Neuronal stem cell (in vitro differentiated cells): ENCODE measurements at regions not wholly inside any gene's neighbourhood (a gene's known extent, or its start where the extent isn't known, plus 50 kb on each side); places are given as distances from the start of the nearest gene placed in this dataset.

Source experiments
- DNase-seq: peaks from one replicate; pipeline ENCODE4 v3.0.0-alpha.2; 2013; ENCODE audit warnings: low spot score
- H2AFZ ChIP-seq: one replicate; pipeline ENCODE4 v1.6.1; 2013; ENCODE audit warnings: mild to moderate bottlenecking, low read length, inconsistent platforms
- H2AK5ac ChIP-seq: 2 replicates; pipeline ENCODE4 v1.6.1; 2013; ENCODE audit warnings: low read depth, mild to moderate bottlenecking, inconsistent platforms, low read length, moderate library complexity, mixed read lengths
- H2BK120ac ChIP-seq: 2 replicates; pipeline ENCODE4 v1.6.1; 2013; ENCODE audit warnings: low read depth, mild to moderate bottlenecking, inconsistent platforms, low read length, moderate library complexity, mixed read lengths
- H2BK12ac ChIP-seq: one replicate; pipeline ENCODE4 v1.6.1; 2013; ENCODE audit warnings: low read length, inconsistent platforms
- H2BK15ac ChIP-seq: 2 replicates; pipeline ENCODE4 v1.6.1; 2013; ENCODE audit warnings: mild to moderate bottlenecking, low read length, inconsistent platforms, mixed read lengths
- H2BK5ac ChIP-seq: one replicate; pipeline ENCODE4 v1.6.1; 2013; ENCODE audit warnings: inconsistent platforms, mild to moderate bottlenecking, low read length, moderate library complexity
- H3K14ac ChIP-seq: one replicate; pipeline ENCODE4 v1.6.1; 2013; ENCODE audit warnings: low read length, inconsistent platforms
- H3K18ac ChIP-seq: 2 replicates; pipeline ENCODE4 v1.6.1; 2013; ENCODE audit warnings: low read length, inconsistent platforms
- H3K23ac ChIP-seq: 2 replicates; pipeline ENCODE4 v1.6.1; 2013; ENCODE audit warnings: low read depth, mild to moderate bottlenecking, mixed read lengths, low read length, inconsistent platforms; ENCODE audit not compliant: poor library complexity
- H3K27ac ChIP-seq: replicated peaks from 3 replicates; pipeline ENCODE4 v1.5.1; 2013; ENCODE audit warnings: low read length, inconsistent platforms
- H3K27me3 ChIP-seq, 3 experiments: 2 replicates each; pipeline ENCODE4 v1.6.1; 2013; ENCODE audit warnings: low read length in 3 of 3, mild to moderate bottlenecking in 2 of 3, inconsistent platforms in 1 of 3, low read depth in 1 of 3, mixed read lengths in 1 of 3, moderate library complexity in 1 of 3; ENCODE audit not compliant: control insufficient read depth in 3 of 3, insufficient read depth in 3 of 3
- H3K36me3 ChIP-seq, 2 donors: replicated peaks in 1 of 2; 2 replicates each; pipeline ENCODE4 v1.6.1; 2013; ENCODE audit warnings: low read length in 2 of 2; ENCODE audit not compliant: control insufficient read depth in 2 of 2, insufficient read depth in 2 of 2
- H3K4ac ChIP-seq: 2 replicates; pipeline ENCODE4 v1.6.1; 2013; ENCODE audit warnings: inconsistent platforms, mild to moderate bottlenecking, low read length, moderate library complexity
- H3K4me1 ChIP-seq, 2 donors: 1 replicate in 1 of 2; 2 replicates in 1 of 2; pipeline ENCODE4 v1.6.1; 2013; ENCODE audit warnings: low read length in 2 of 2, low read depth in 1 of 2; ENCODE audit not compliant: control insufficient read depth in 2 of 2, insufficient read depth in 1 of 2
- H3K4me2 ChIP-seq: one replicate; pipeline ENCODE4 v1.6.1; 2013; ENCODE audit warnings: mild to moderate bottlenecking, low read length, inconsistent platforms; ENCODE audit not compliant: insufficient read depth, poor library complexity, severe bottlenecking
- H3K4me3 ChIP-seq, 2 donors: 2 replicates each; pipeline ENCODE4 v1.5.1; 2013; ENCODE audit warnings: low read length in 2 of 2, mild to moderate bottlenecking in 2 of 2, inconsistent platforms in 1 of 2, moderate library complexity in 1 of 2
- H3K79me1 ChIP-seq: one replicate; pipeline ENCODE4 v1.6.1; 2013; ENCODE audit warnings: low read depth, mild to moderate bottlenecking, inconsistent platforms, low read length, moderate library complexity
- H3K9ac ChIP-seq: one replicate; pipeline ENCODE4 v1.6.1; 2013; ENCODE audit warnings: mild to moderate bottlenecking, low read depth, low read length, inconsistent platforms; ENCODE audit not compliant: poor library complexity
- H3K9me3 ChIP-seq, 2 donors: replicated peaks in 1 of 2; 2 replicates each; pipeline versions ENCODE3 to v1.6.1; 2013; ENCODE audit warnings: low read length in 2 of 2, mild to moderate bottlenecking in 2 of 2, inconsistent platforms in 1 of 2, low read depth in 1 of 2, mixed read lengths in 1 of 2, moderate library complexity in 1 of 2; ENCODE audit not compliant: control insufficient read depth in 2 of 2, insufficient read depth in 1 of 2
- H4K8ac ChIP-seq: one replicate; pipeline ENCODE4 v1.6.1; 2013; ENCODE audit warnings: low read depth, mild to moderate bottlenecking, inconsistent platforms, low read length, moderate library complexity
- H4K91ac ChIP-seq: one replicate; pipeline ENCODE4 v1.6.1; 2013; ENCODE audit warnings: low read length, low read depth, mild to moderate bottlenecking, inconsistent platforms; ENCODE audit not compliant: poor library complexity
- WGBS, 2 donors: extraction: QIAGEN DNeasy Blood & Tissue Kit; methylation state at CpG; one replicate each; pipeline ENCODE4 v1.1.7; 2013; ENCODE audit warnings: missing lambda C conversion rate in 2 of 2, mixed read lengths in 1 of 2; ENCODE audit not compliant: insufficient read length in 2 of 2, insufficient replicate concordance in 1 of 2; ENCODE audit errors: extremely low coverage in 2 of 2; 5-methylcytosine and 5-hydroxymethylcytosine counted together

GRCh38 chr12:43241986-43242385, 310.0 kb downstream of the ADAMTS20 start:
- Histone ChIP-seq H3K36me3 (no peaks in the 10 kb centered on the region), H2AFZ (no peak overlapping the region), H2BK12ac (no peak overlapping the region), H3K18ac (no peak overlapping the region), H2BK5ac (no peak overlapping the region), H3K9me3 (no peaks in the 10 kb centered on the region), H4K8ac (no peak overlapping the region), H3K14ac (no peak overlapping the region), H3K27me3 (no peaks in the 10 kb centered on the region), H3K4me3 (no peak overlapping the region), H3K4ac (no peak overlapping the region), H3K9ac (no peak overlapping the region), H2BK15ac (no peak overlapping the region), H2AK5ac (no peak overlapping the region), H3K23ac (no peak overlapping the region), H3K27ac (no peak overlapping the region), H4K91ac (no peak overlapping the region), H3K4me2 (no peak overlapping the region), H3K4me1 (no peaks in the 10 kb centered on the region), H3K79me1 (no peaks in the 10 kb centered on the region), H2BK120ac (no peak overlapping the region)
- DNase-seq: no peak
- WGBS, 2 donors: no CpG with 5 or more reads among the region's 2 CpGs

GRCh38 chr12:43238281-43238680, 313.7 kb downstream of the ADAMTS20 start:
- Histone ChIP-seq H2BK15ac (no peak overlapping the region), H3K14ac (no peak overlapping the region), H3K4ac (no peak overlapping the region), H3K18ac (no peak overlapping the region), H2AK5ac (no peak overlapping the region), H2AFZ (no peak overlapping the region), H3K4me2 (no peak overlapping the region), H3K9me3 (no peaks in the 10 kb centered on the region), H2BK5ac (no peak overlapping the region), H4K91ac (no peak overlapping the region), H3K27me3 (no peaks in the 10 kb centered on the region), H2BK12ac (no peak overlapping the region), H3K4me1 (no peaks in the 10 kb centered on the region), H3K27ac (no peak overlapping the region), H2BK120ac (no peak overlapping the region), H3K36me3 (no peaks in the 10 kb centered on the region), H3K79me1 (no peaks in the 10 kb centered on the region), H4K8ac (no peak overlapping the region), H3K9ac (no peak overlapping the region), H3K23ac (no peak overlapping the region), H3K4me3 (no peak overlapping the region)
- no peak for DNase-seq

- H2BK15ac ChIP-seq: no peak overlapping the region
- H3K23ac ChIP-seq: no peak overlapping the region
- no peak overlapping the region for H3K18ac ChIP-seq
- H3K36me3 ChIP-seq: no peaks in the 10 kb centered on the region
- no peak overlapping the region for H3K4ac ChIP-seq
- no peak for DNase-seq
- H2BK12ac ChIP-seq: no peak overlapping the region
- no peak overlapping the region for H3K4me3 ChIP-seq
- H3K4me2 ChIP-seq: no peak overlapping the region
- no peak overlapping the region for H2BK5ac ChIP-seq
- H3K4me1 ChIP-seq: no peaks in the 10 kb centered on the region
- no peaks in the 10 kb centered on the region for H3K79me1 ChIP-seq
- H3K27ac ChIP-seq: no peak overlapping the region
- H4K91ac ChIP-seq: no peak overlapping the region
- no peak overlapping the region for H2AK5ac ChIP-seq
- no peak overlapping the region for H2BK120ac ChIP-seq
- no peaks in the 10 kb centered on the region for H3K27me3 ChIP-seq
- H3K9me3 ChIP-seq: no peaks in the 10 kb centered on the region
- H2AFZ ChIP-seq: no peak overlapping the region
- no peak overlapping the region for H3K14ac ChIP-seq
- H4K8ac ChIP-seq: no peak overlapping the region
- H3K9ac ChIP-seq: no peak overlapping the region
- no CpG with 5 or more reads among the region's 3 CpGs for WGBS, 2 donors
Observed at GRCh38 chr12:43237238-43237879, 314.6 kb downstream of the ADAMTS20 start.

- H3K9me3 ChIP-seq: no peaks in the 10 kb centered on the region
- no peak overlapping the region for H2AFZ ChIP-seq
Observed at GRCh38 chr12:43235721-43236120, 316.3 kb downstream of the ADAMTS20 start.

More at GRCh38 chr12:43235721-43236120, 316.3 kb downstream of the ADAMTS20 start:
- H3K4me3 ChIP-seq: no peak overlapping the region
- no peak overlapping the region for H2BK15ac ChIP-seq
- no peak for DNase-seq
- no peak overlapping the region for H3K4ac ChIP-seq
- H3K14ac ChIP-seq: no peak overlapping the region
- no peak overlapping the region for H3K27ac ChIP-seq
- no peak overlapping the region for H3K23ac ChIP-seq
- H2BK12ac ChIP-seq: no peak overlapping the region
- H3K4me2 ChIP-seq: no peak overlapping the region
- H2BK5ac ChIP-seq: no peak overlapping the region
- no peaks in the 10 kb centered on the region for H3K4me1 ChIP-seq
- no CpG with 5 or more reads among the region's 1 CpG for WGBS, 2 donors
- no peak overlapping the region for H4K91ac ChIP-seq
- H3K36me3 ChIP-seq: no peaks in the 10 kb centered on the region
- no peak overlapping the region for H3K9ac ChIP-seq
- H2AK5ac ChIP-seq: no peak overlapping the region
- no peak overlapping the region for H3K18ac ChIP-seq
- no peaks in the 10 kb centered on the region for H3K27me3 ChIP-seq
- H2BK120ac ChIP-seq: no peak overlapping the region
- no peak overlapping the region for H4K8ac ChIP-seq
- H3K79me1 ChIP-seq: no peaks in the 10 kb centered on the region
